DMS53 (cell line): ENCODE measurements at regions not wholly inside any gene's neighbourhood (a gene's known extent, or its start where the extent isn't known, plus 50 kb on each side); places are given as distances from the start of the nearest gene placed in this dataset.

Experiments used
- DNase-seq: peaks from one replicate; lab custom pipeline; 2025; lab: John Stamatoyannopoulos, UW

DNA sequence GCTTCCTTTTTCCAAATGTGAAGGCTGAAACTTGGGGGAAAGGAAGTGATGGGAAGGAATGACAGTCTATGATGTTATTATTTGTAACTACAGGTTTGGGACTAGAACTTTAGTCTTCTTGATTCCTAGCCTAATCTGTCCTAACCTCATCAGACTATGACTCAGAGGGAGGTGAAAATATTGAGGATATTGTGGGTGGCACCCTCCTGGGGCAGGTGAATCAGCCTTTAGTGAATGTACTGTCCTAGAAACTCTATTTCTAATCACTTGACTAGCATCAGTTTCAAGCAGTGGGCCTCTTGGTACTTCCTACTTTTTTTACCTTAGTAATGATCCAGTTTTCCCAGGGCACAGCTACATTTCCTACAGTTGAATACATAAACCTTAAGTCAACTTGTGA is 829.0 kb upstream of the API5 start:
- DNase-seq: no peak

DNA sequence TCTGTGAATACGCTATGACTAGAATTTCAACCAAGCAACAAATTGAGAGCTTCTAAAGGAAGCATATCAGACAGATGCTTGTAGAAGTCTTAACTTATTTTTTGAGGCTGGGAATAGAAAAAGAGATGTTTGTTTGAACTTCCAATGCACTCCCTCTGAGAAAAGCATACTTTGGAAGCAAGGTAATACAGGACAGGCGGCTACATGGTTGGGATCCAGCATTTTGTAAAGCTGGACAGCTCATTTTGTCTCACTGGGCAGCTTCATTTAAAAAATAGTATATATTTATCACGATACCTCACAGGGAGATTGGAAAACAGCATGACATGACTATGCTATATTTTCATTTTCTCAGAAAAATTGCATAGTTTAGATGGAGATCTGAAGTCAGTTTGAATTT is 821.3 kb upstream of the API5 start:
- no peak for DNase-seq

DNA sequence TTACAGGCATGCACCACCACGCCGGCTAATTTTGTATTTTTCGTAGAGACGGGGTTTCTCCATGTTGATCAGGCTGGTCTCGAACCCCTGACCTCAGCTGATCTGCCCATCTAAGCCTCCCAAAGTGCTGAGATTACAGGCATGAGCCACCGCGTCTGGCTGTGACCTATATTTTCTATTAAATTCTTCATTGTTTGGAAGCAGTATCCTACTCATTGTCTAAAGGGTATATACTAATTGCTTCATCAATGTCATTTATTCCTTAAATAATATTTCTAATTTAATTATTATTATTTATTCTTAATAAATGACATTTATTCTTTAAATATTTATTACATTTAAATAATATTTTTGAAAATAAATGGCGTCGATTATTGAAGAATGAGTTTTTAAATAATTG is 817.3 kb upstream of the API5 start:
- DNase-seq: no peak

DNA sequence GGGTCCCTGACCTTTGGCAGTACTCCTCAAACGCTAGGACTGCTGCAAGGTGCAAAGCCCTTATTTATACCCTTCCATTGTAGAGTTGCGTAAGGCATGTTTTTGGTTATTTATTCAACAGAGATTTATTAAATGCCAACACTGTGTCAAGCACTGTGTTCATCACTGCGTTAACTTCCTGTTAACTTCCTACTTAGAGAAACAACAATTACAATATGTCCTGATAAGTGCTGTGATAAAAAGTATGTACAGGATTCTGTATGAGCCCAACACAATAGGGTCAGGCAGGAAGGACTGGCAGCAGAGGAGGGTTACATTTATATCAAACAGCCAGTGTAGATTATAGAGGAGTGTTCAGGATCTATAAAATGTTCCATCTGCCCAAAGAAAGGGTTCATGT is 812.8 kb upstream of the API5 start:
- no peak for DNase-seq

DNA sequence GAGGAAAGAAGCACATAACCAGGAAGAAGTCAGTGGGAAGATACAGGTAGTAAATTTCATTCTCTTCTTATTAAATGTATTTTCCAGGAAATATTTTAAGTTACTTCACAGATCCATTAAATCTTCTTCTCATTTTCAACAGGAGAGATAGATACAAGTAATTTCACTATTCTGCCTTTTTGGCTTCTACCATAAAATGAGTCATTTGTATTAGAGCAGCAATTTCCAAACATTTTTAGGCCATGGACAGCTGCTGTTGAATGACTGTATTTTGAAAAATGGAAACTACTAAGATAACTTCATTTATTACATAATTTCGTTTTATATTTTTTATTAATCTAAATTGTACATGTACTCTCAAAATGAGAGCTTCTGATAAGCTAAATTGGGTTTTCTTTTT is 809.6 kb upstream of the API5 start:
- DNase-seq: no peak

DNA sequence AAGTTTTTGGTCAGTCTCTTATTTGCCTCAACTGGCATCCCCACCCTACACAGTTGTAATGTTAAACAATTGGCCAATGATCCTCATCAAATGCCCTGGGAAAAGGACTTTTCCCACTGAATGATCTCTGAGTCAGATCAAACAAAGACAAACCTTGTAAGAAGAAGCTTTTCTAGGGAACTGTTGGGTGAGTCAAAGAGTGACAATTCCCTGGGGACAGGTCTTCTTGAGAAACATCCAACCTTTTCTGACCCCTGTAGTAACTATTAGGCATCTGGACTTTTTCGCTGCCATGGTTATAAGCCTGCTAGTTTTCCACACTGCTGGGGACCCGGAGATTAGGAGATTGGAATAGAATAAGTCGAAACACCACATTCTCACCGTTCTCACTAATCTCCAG is 789.8 kb upstream of the API5 start:
- DNase-seq: peak; percentile 5

DNA sequence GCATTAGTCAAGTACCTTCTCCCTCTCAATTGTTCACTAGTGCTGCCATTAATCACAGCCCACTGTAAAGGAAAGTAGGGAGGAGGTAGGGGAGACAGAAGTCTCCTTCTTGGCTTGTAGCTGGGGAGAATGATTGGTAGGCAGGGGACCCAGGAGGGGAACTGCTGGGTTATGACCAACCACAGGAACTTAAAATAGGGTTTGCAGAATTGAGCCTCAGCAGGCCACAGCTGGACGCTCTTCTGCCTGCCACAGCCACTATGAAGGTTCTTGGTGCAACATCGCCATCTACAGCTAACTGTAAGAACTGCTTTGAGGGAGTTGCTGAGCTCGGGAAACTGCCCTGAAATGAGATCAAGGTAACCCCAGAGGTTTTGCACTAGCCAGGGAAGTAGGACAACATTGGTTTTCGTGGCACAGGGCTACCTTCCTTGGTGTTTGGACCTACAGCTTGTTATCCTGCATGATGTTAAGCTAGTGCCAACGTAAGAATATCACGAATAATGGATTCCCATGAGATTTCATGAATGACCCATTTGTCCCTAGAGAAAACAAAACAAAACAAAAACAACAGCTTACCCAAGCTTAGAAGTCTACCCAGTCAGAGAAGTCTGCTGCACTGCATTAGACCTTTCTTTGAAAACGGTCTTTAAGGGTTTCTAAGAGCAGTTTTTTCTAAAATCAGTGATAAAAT is 787.1 kb upstream of the API5 start:
- peak; percentile 77 for DNase-seq

DNA sequence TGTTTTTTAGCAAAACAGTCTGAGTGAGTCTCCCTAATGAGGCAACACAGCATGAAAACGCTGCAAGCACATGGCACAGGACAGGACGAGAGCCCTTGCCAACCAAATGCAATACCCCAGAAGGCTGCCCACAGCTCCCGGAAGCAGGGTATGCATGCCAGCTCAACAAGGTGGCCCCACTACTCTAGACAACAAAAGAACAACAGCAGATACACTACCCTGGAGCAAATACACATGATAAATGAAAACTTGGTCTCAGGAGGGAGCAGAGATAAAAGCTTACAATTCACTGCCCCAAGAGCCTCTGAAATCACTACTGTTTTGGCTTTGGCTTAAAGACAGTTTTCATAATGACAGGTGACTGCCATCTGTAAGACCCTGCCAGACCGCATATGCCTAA is 785.4 kb upstream of the API5 start:
- no peak for DNase-seq

DNA sequence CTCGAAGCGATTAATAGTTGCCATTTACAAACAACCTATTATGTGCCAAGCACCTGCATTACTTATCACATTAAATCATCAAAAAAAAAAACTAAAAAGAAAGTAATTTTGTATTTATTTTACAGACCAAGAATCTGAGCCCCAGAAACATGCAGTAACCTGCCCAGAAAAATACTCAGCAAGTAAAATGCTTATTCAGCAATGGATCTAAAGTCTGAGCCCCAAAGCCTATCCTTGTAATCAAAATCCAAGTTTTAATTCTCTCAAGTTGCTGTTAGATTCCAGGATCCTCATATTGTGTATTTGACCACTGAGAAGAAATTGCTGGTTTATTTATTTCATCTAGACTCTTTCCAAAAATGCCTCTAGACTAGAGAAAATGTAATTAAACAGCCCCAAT is 783.3 kb upstream of the API5 start:
- no peak for DNase-seq

DNA sequence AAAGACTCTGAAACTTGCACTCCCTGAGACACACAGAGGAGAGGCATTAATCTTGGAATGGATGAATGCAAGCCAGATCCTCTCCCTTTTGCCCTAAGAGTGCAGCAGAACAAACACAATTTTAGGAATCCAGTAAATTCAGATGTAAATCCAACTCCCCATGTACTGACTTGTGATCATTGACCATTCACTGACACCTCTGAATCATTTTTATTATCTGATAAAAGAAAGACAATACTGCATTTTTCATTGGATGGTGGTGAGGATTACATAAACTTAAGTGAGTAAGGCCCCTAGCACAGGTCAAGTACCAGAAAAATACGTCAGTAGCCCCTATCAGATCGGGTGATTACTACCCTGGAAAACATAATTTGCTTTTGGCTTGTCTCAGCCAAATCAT is 782.9 kb upstream of the API5 start:
- DNase-seq: no peak

DNA sequence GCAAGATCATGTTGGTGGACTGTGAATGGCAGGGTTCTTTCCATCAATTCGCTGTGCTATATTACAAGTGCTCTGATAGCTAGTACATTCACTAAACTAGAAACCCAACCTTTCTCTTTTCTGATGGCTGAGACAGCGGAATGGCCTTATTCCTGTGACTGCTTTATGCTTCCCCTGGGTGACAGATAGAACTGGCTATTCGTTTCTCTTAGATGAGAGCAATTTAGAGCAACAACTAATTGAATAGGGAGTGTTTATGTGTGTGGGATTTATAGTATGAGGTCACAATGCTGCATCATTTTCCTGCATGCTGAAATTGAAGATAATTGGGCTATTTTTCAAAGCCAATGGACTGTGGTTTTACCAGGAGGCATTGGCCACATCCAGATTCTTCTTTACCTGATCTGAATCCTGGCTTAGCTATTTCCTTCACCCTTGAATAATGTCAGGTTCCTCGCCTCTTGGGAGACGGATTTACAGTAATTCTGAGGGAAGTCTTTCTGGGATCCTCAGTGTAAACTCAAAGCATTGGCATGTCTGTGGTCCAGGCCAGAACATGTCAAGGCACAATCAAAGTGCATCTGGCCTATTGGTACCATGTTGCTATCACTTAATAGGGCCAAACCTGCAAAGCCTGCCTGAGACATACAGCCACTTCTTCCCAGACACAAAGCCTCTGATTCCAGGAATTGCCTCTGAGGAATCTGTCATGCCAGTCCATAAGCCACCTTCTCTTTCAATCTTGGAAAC is 775.0 kb upstream of the API5 start:
- no peak for DNase-seq

DNA sequence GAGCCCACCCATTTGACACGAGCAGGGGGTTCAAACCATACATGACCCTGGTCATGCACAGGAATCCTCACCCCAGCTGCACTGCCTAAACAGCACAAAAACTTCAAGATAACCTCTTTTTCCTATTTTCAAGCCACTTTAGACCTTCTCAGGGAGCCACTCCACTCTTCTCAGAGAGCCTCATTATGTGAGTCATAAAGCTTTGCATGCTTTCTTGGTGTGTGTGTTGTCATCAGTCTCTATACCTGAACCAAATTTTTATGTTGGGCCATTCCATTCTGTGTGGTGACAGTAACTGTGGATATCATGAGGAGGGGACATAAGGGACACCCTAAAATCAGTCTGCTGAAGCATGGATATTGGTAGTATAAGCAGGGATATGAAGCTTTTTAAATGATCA is 769.5 kb upstream of the API5 start:
- no peak for DNase-seq

DNA sequence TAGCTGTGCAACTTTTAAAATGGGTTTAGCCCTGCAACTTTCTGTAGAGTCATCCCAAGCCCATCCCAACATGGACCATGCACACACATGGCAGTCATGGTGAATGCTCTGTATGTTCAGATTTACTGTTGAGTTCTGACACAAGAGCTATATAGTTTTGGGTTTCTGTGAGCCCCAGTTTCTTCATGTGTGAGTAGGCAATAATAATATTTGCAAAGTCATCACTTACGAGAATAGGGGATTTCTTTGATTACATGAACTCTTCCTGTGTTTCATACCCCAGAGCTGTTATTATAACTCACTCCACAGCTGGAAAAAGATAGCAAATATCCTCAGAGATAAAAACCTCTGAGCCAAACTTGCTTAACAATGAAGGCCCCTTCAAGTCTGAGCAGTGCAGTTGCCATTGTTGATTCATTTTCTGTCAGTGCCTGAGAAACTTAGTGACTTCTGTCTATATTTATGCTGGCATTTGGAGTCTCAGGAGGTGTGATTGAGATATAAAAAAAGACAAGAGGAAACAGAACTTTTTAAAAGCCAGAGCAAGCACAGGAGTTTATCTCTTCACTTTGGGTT is 767.9 kb upstream of the API5 start:
- DNase-seq: no peak

DNA sequence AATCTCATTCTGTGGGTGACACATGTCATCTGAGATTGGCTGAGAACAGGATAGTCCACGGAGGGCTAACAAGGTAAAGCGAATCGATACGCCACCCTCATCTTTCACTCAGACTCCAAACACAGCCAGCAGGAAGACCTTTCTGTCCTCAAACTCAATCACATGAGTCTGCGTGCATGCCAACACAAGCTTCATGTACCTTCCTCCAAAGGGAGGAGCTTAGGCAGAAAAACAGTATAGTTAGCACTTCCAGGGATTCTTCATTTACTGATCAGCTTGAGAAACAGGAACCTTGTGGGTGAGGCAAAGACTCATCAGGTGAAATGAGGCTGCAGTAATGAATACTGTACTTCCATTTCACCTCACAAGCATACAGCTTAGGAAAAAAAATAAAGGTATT is 767.1 kb upstream of the API5 start:
- no peak for DNase-seq

DNA sequence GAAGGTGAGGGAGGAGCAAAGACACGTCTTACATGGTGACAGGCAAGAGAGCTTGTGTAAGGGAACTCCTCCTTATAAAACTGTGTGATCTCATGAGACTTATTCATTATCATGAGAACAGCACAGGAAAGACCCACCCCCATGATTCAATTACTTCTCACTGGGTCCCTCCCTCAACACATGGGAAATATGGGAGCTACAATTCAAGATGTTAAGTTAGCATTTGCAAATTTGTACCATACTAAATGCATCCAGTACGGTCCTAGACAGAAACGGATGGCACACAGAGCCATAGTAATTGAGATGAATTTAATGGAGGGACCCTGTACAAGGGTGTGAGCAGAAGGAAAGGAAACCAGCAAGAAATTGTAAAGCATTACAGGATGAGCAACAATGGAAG is 765.8 kb upstream of the API5 start:
- no peak for DNase-seq

DNA sequence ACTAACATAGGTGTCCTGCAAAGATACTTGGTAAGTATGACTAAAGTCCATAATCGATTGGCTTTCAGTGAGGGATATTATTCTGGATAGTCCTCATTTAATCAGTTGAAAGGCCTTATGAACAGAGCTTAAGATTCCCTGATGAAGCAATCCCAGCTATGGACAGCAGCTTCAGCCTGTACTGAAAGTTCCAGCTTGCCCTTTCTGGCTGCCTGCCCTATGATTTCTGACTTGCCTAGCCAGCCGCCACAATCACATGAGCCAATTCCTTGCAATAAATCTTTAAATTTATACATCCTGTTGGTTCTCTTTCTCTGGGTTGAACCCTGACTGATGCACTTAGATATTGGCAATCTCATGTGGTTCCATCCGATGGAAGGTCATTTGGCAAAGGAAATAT is 759.0 kb upstream of the API5 start:
- no peak for DNase-seq

DNA sequence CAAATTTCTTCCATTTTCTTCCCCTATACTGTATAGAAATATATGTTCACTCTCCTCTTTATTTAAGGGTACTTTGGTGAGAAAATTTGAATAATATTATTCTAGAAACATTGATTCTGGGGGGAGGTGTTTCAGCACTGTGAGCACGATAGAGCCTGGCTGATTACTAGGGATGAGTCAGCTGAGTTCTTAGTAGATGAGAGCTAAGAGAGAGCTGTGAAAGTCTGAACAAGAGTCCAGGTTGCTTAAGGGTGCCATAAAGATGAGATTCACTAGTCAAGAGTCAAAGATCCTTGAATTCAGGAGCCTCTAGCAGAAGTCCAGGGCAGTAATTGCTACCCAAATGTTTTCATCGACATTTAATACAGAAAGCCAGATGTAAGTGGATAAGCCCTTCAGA is 756.6 kb upstream of the API5 start:
- peak; percentile 18 for DNase-seq

DNA sequence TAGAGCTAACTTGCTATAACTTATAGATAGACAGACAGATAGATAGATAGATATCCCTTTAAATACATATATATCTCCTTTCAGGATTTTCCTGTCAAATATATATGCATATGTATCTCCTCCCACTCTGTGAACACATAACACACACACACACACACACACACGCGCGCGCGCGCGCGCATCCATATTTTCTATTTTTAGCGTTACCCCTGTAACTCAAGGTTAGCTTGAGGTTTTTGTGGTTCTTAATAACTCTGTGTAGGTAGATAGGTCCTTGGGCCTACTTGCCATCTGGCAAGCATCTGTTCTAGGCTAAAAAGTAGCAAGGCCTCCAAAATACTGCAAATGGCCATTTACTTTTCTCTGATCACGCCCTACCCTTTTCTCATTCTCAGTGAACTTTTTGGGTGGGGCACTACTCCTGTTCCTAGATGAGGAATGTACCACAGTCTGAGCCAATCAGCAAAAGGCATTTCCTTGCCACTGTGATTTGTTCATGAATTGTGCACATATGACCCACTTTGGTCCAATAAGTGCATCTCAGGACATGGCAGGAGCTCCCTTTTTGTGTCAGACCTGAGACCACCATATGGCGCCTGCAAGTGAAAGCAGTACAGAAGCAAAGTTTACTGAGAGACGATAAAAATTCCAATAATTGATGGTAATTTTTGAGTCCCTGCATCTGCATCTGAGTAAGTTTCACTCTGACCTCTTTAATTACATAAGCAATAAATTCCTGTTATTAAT is 740.5 kb upstream of the API5 start:
- DNase-seq: no peak

DNA sequence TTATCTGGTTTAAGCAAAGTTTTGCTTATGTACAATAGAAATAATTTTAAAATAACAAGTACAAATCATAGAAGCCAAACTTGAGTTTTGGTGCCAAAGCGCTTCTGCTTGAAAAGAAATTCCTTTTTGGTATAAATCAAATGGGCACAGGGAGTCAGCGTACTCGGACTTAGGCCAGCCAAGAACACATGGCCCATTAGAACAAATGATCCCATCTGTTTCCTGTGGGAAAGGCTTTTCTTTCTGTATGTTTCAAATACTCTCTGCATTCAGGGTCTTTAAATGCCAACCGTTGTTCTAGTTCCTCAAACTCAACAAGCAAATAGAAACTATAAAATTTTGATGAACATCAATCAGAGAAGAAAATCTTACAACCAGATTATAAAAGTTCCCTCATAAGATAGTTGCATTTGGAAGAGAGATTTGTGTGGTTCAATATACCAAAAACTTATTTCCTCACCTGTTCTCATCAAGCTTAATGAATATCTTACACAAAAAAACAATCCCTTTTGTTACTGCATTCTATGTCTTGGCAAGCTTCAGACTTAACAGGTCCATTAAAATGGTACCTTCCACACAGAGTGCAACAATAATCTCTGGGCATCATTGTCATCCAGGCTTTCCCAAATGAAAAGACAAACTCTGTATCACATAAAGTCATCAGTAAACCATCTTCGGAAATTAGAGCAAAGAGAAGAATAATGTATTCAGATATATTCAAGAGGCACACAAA is 739.8 kb upstream of the API5 start:
- no peak for DNase-seq

DNA sequence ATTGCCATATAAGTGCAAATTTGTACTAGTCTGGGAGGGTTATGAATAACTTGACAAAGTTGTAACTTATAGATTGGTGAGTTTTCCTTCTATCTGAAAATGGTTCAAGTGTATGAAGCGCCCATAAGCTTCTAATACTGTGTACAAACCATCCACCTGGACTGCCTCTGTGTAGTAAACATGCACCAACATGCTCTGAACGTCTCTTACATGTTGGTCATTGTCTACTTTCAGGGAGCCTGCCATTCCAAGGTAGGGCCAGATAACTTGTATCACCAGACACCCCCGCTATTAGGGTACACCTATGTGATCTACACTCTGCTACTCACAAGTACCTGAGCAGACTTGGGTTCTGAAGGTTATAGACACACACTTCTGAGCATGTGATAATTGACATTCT is 735.5 kb upstream of the API5 start:
- no peak for DNase-seq

DNA sequence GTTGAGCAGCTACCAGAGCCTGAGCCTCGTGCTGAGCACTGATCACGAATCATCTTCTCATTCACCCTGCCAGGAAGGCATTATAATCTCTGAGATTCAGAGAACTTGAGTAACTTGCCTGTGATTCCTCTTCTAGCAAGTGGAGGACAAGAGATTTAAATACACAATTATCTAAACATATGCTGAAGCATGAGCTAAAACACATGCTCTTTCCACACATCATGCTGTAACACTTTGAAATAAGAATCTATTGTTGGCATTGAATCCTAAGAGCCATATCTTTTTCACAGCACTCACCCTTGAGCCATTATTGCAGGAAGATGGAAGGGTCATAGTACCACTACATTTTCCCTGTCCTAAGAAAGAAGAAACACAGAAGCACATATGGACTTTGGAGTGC is 722.5 kb upstream of the API5 start:
- no peak for DNase-seq

DNA sequence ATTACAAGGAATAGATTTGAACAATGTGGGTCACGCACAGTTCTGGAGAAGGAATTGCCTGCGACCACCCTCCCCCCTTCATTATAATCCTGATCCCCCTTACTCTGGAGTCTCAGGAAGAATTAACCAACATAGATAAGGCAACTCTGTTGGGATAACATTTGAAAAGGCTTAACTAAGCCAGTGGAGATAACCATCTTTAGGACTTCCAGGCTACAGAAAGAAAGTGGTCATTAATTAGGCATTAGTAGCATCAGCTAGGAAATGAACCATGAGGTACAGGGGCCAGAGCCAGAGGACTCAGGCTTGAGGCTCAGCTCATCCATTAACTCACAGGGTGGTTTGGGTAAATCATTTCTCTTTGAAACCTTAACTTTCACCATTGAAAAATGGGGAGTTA is 720.0 kb upstream of the API5 start:
- DNase-seq: no peak
